ENCODE measurements at regions not wholly inside any gene's neighbourhood (a gene's known extent, or its start where the extent isn't known, plus 50 kb on each side); places are given as distances from the start of the nearest gene placed in this dataset.
"Not testable (repeated sequence)": the region's sequence is repeated elsewhere in the genome, so short reads cannot be mapped to it uniquely, and the experiment has no call there.

- no peak for TF ChIP-seq CTCF (IDR thresholded peaks at IDR 0.05; ENCODE audit: insufficient read depth, low read length, severe bottlenecking)
- DNase-seq (ENCODE audit: low read depth) = no peak
- no peak for FAIRE-seq
- Histone ChIP-seq H3K4me3 (ENCODE audit: low read depth, low read length) (no peak overlapping the region), H3K36me3 (ENCODE audit: control insufficient read depth, insufficient read depth, low read length) (no peaks in the 10 kb centered on the region), H3K27me3 (ENCODE audit: control insufficient read depth, insufficient read depth, low read length) (no peaks in the 10 kb centered on the region)
Observed at GRCh38 chrX:152079768-152080167, 58.6 kb downstream of the MAGEA10 start.

- no peak for DNase-seq (ENCODE audit: low read depth)
- Histone ChIP-seq H3K36me3 (ENCODE audit: control insufficient read depth, insufficient read depth, low read length) (no peaks in the 10 kb centered on the region), H3K27me3 (ENCODE audit: control insufficient read depth, insufficient read depth, low read length) (no peaks in the 10 kb centered on the region), H3K4me3 (ENCODE audit: low read depth, low read length) (no peak overlapping the region)
- no peak for TF ChIP-seq CTCF (IDR thresholded peaks at IDR 0.05; ENCODE audit: insufficient read depth, low read length, severe bottlenecking)
- FAIRE-seq = no peak
Observed at GRCh38 chrX:152074163-152074562, 64.2 kb downstream of the MAGEA10 start.

GRCh38 chrX:152072236-152072635 lies 66.1 kb downstream of the MAGEA10 start:
- DNase-seq (ENCODE audit: low read depth) (peak; percentile 81), FAIRE-seq (peak; percentile 23)
- Histone ChIP-seq H3K4me3 (ENCODE audit: low read depth, low read length) (no peak overlapping the region), H3K27me3 (ENCODE audit: control insufficient read depth, insufficient read depth, low read length) (no peaks in the 10 kb centered on the region), H3K36me3 (ENCODE audit: control insufficient read depth, insufficient read depth, low read length) (no peaks in the 10 kb centered on the region)
- TF ChIP-seq CTCF (IDR thresholded peaks at IDR 0.05; ENCODE audit: insufficient read depth, low read length, severe bottlenecking) = peak; percentile 3

GRCh38 chrX:152070144-152070543 lies 68.2 kb downstream of the MAGEA10 start:
- FAIRE-seq (no peak), DNase-seq (ENCODE audit: low read depth) (peak; percentile 54)
- H3K4me3 ChIP-seq (ENCODE audit: low read depth, low read length) = no peak overlapping the region
- TF ChIP-seq CTCF (IDR thresholded peaks at IDR 0.05; ENCODE audit: insufficient read depth, low read length, severe bottlenecking) = no peak
- H3K27me3 ChIP-seq (ENCODE audit: control insufficient read depth, insufficient read depth, low read length) = no peaks in the 10 kb centered on the region
- no peaks in the 10 kb centered on the region for H3K36me3 ChIP-seq (ENCODE audit: control insufficient read depth, insufficient read depth, low read length)

- Histone ChIP-seq H3K27me3 (ENCODE audit: control insufficient read depth, insufficient read depth, low read length) (no peaks in the 10 kb centered on the region), H3K36me3 (ENCODE audit: control insufficient read depth, insufficient read depth, low read length) (no peaks in the 10 kb centered on the region), H3K4me3 (ENCODE audit: low read depth, low read length) (no peak overlapping the region)
- FAIRE-seq (no peak), DNase-seq (ENCODE audit: low read depth) (no peak)
- TF ChIP-seq CTCF (IDR thresholded peaks at IDR 0.05; ENCODE audit: insufficient read depth, low read length, severe bottlenecking) = no peak
Observed at GRCh38 chrX:152061557-152061956, 76.8 kb downstream of the MAGEA10 start.

GRCh38 chrX:152061083-152061482 lies 77.3 kb downstream of the MAGEA10 start:
- no peak for DNase-seq (ENCODE audit: low read depth)
- FAIRE-seq = no peak
- no peaks in the 10 kb centered on the region for H3K27me3 ChIP-seq (ENCODE audit: control insufficient read depth, insufficient read depth, low read length)
- no peaks in the 10 kb centered on the region for H3K36me3 ChIP-seq (ENCODE audit: control insufficient read depth, insufficient read depth, low read length)
- no peak overlapping the region for H3K4me3 ChIP-seq (ENCODE audit: low read depth, low read length)
- TF ChIP-seq CTCF (IDR thresholded peaks at IDR 0.05; ENCODE audit: insufficient read depth, low read length, severe bottlenecking) = no peak

- not testable (repeated sequence) for DNase-seq (ENCODE audit: low read depth); FAIRE-seq; H3K36me3 ChIP-seq (ENCODE audit: control insufficient read depth, insufficient read depth, low read length); H3K27me3 ChIP-seq (ENCODE audit: control insufficient read depth, insufficient read depth, low read length); H3K4me3 ChIP-seq (ENCODE audit: low read depth, low read length)
Observed at GRCh38 chrX:152050623-152051022, 76.1 kb upstream of the GABRE start.
